Caco-2 (cell line): ENCODE measurements at regions not wholly inside any gene's neighbourhood (a gene's known extent, or its start where the extent isn't known, plus 50 kb on each side); places are given as distances from the start of the nearest gene placed in this dataset.

Experiments
- BruUV-seq: library from RNA; stranded (reverse); fragments of 400-500 nt; replicated peaks from 2 replicates; lab custom pipeline; 2021; lab: Mats Ljungman, UMichigan
- CTCF ChIA-PET: fragments of 300-600 bp; sonication (Branson Sonifier 250); formaldehyde crosslinking; loops from one replicate; lab custom pipeline; 2022; ENCODE audit warnings: antibody characterized with exemption; lab: Charles Lee
- POLR2A ChIA-PET: fragments of 300-600 bp; sonication (Branson Sonifier 250); formaldehyde crosslinking; loops from one replicate; lab custom pipeline; 2022; ENCODE audit warnings: antibody characterized with exemption; lab: Charles Lee
- DNase-seq, 2 experiments: peaks; one replicate each; pipeline versions ENCODE4 v3.0.0 to v3.0.0-alpha.2; 2020 to 2022
- H3K27me3 ChIP-seq: replicated peaks from 2 replicates; pipeline ENCODE4 v1.6.0; 2011; ENCODE audit warnings: low read length; ENCODE audit not compliant: control insufficient read depth, insufficient read depth
- H3K36me3 ChIP-seq: 2 replicates; pipeline ENCODE4 v1.5.1; 2011; ENCODE audit warnings: low read length; ENCODE audit not compliant: control insufficient read depth, insufficient read depth
- H3K4me1 ChIP-seq: fragments of 250-450 bp; sonication (Bioruptor Pico); 2 replicates; pipeline ENCODE4 v1.5.1; 2020; ENCODE audit warnings: mild to moderate bottlenecking
- H3K4me3 ChIP-seq: 2 replicates; pipeline ENCODE4 v1.5.1; 2011; ENCODE audit warnings: low read depth, mild to moderate bottlenecking, control low read depth, low read length
- H3K9me3 ChIP-seq: fragments of 250-450 bp; sonication (Bioruptor Pico); 2 replicates; pipeline ENCODE4 v1.5.1; 2020; ENCODE audit warnings: mild to moderate bottlenecking, moderate library complexity
- H3K27ac Mint-ChIP-seq: one replicate; pipeline ENCODE4 v1.8.0; 2022; ENCODE audit warnings: mixed read lengths; ENCODE audit not compliant: unreplicated experiment
- H3K27me3 Mint-ChIP-seq: one replicate; pipeline ENCODE4 v1.8.0; 2022; ENCODE audit warnings: mixed read lengths; ENCODE audit not compliant: insufficient read depth, unreplicated experiment
- H3K36me3 Mint-ChIP-seq: one replicate; pipeline ENCODE4 v1.8.0; 2022; ENCODE audit warnings: mild to moderate bottlenecking, mixed read lengths; ENCODE audit not compliant: insufficient read depth, unreplicated experiment
- H3K4me1 Mint-ChIP-seq: one replicate; pipeline ENCODE4 v1.8.0; 2022; ENCODE audit warnings: low read depth, mixed read lengths; ENCODE audit not compliant: unreplicated experiment
- H3K4me3 Mint-ChIP-seq: one replicate; pipeline ENCODE4 v1.8.0; 2022; ENCODE audit warnings: mild to moderate bottlenecking, moderate library complexity, mixed read lengths; ENCODE audit not compliant: unreplicated experiment
- H3K9me3 Mint-ChIP-seq: one replicate; pipeline ENCODE4 v1.8.0; 2022; ENCODE audit warnings: mixed read lengths; ENCODE audit not compliant: unreplicated experiment
- CTCF ChIP-seq, 2 experiments: fragments of 200-600 bp in 1 of 2; IDR thresholded peaks; 1 replicate in 1 of 2; 2 replicates in 1 of 2; pipeline versions ENCODE4 v1.5.1 to v1.8.0; 2011 to 2022; ENCODE audit warnings: antibody characterized with exemption in 1 of 2, control low read depth in 1 of 2, inconsistent platforms in 1 of 2, low read depth in 1 of 2, low read length in 1 of 2, mild to moderate bottlenecking in 1 of 2, moderate library complexity in 1 of 2; ENCODE audit not compliant: insufficient read depth in 1 of 2, severe bottlenecking in 1 of 2, unreplicated experiment in 1 of 2
- intact Hi-C: fragments of 100-400 bp; cut with micrococcal nuclease; formaldehyde crosslinking; loops from one replicate; pipeline ENCODE4 v1.10.0; 2022; ENCODE audit not compliant: unreplicated experiment

- no peaks in the 10 kb centered on the region; the same call in 1 of the 2 replicates for H3K27me3 ChIP-seq
- no peaks in the 10 kb centered on the region; the same call in 1 of the 2 replicates for H3K9me3 ChIP-seq
- H3K4me3 Mint-ChIP-seq = no peak overlapping the region
- no peaks in the 10 kb centered on the region for H3K36me3 Mint-ChIP-seq
- H3K27ac Mint-ChIP-seq = no peak overlapping the region
- H3K27me3 Mint-ChIP-seq = peaks cover 17% of the 10 kb centered on the region
- no peak for TF ChIP-seq CTCF (IDR thresholded peaks at IDR 0.05; ENCODE audit: insufficient read depth in 1 of 2, low read depth in 1 of 2, low read length in 1 of 2, severe bottlenecking in 1 of 2, unreplicated experiment in 1 of 2)
- no peaks in the 10 kb centered on the region for H3K4me1 Mint-ChIP-seq
- H3K9me3 Mint-ChIP-seq = no peaks in the 10 kb centered on the region
- CTCF ChIA-PET = no interaction called here
- intact Hi-C loops = no loop called here
- no peaks in the 10 kb centered on the region for H3K4me1 ChIP-seq
- no peak for DNase-seq
- no peaks in the 10 kb centered on the region for H3K36me3 ChIP-seq
- H3K4me3 ChIP-seq = no peak overlapping the region
- BruUV-seq = no TSS peak
- POLR2A ChIA-PET = no interaction called here
These were observed 246.5 kb upstream of the TMTC4 start for GRCh38 chr13:100921139-100921538.

GRCh38 chr13:100917011-100917410 is 242.4 kb upstream of the TMTC4 start:
- TF ChIP-seq CTCF (IDR thresholded peaks at IDR 0.05; ENCODE audit: insufficient read depth in 1 of 2, low read depth in 1 of 2, low read length in 1 of 2, severe bottlenecking in 1 of 2, unreplicated experiment in 1 of 2) = no peak
- H3K4me3 ChIP-seq = no peak overlapping the region
- no peaks in the 10 kb centered on the region for H3K36me3 ChIP-seq
- BruUV-seq = no TSS peak
- H3K27ac Mint-ChIP-seq = no peak overlapping the region
- H3K9me3 Mint-ChIP-seq = no peaks in the 10 kb centered on the region
- H3K27me3 Mint-ChIP-seq = peaks cover 26% of the 10 kb centered on the region
- intact Hi-C loops = no loop called here
- no peaks in the 10 kb centered on the region for H3K36me3 Mint-ChIP-seq
- no peaks in the 10 kb centered on the region for H3K27me3 ChIP-seq
- POLR2A ChIA-PET = no interaction called here
- DNase-seq = no peak
- no peak overlapping the region for H3K4me3 Mint-ChIP-seq
- H3K4me1 Mint-ChIP-seq = no peaks in the 10 kb centered on the region
- peaks cover 4% of the 10 kb centered on the region; the same call in 1 of the 2 replicates for H3K9me3 ChIP-seq
- H3K4me1 ChIP-seq = no peaks in the 10 kb centered on the region
- CTCF ChIA-PET = no interaction called here

- intact Hi-C loops = no loop called here
- H3K4me1 Mint-ChIP-seq = no peaks in the 10 kb centered on the region
- Histone ChIP-seq H3K4me1 (no peaks in the 10 kb centered on the region), H3K27me3 (no peaks in the 10 kb centered on the region), H3K4me3 (no peak overlapping the region), H3K36me3 (no peaks in the 10 kb centered on the region), H3K9me3 (peaks cover 4% of the 10 kb centered on the region; the same call in 1 of the 2 replicates)
- no peaks in the 10 kb centered on the region for H3K9me3 Mint-ChIP-seq
- H3K36me3 Mint-ChIP-seq = no peaks in the 10 kb centered on the region
- DNase-seq = no peak
- H3K4me3 Mint-ChIP-seq = no peak overlapping the region
- POLR2A ChIA-PET = no interaction called here
- TF ChIP-seq CTCF (IDR thresholded peaks at IDR 0.05; ENCODE audit: insufficient read depth in 1 of 2, low read depth in 1 of 2, low read length in 1 of 2, severe bottlenecking in 1 of 2, unreplicated experiment in 1 of 2) = no peak
- CTCF ChIA-PET = no interaction called here
- no TSS peak for BruUV-seq
- no peak overlapping the region for H3K27ac Mint-ChIP-seq
- peaks cover 32% of the 10 kb centered on the region for H3K27me3 Mint-ChIP-seq
These were observed 238.5 kb upstream of the TMTC4 start for GRCh38 chr13:100913143-100913542.
